ENCODE measurements at regions not wholly inside any gene's neighbourhood (a gene's known extent, or its start where the extent isn't known, plus 50 kb on each side); places are given as distances from the start of the nearest gene placed in this dataset.
"Not testable (repeated sequence)": the region's sequence is repeated elsewhere in the genome, so short reads cannot be mapped to it uniquely, and the experiment has no call there.

- no peak for DNase-seq (ENCODE audit: low spot score)
Observed at GRCh38 chr9:100639854-100640253, 62.0 kb downstream of the CAVIN4 start.

- no peak for DNase-seq (ENCODE audit: low spot score)
Observed at GRCh38 chr9:100640447-100641050, 62.7 kb downstream of the CAVIN4 start.

- DNase-seq (ENCODE audit: low spot score), result no peak
Observed at GRCh38 chr9:100641166-100641565, 63.3 kb downstream of the CAVIN4 start.

DNA sequence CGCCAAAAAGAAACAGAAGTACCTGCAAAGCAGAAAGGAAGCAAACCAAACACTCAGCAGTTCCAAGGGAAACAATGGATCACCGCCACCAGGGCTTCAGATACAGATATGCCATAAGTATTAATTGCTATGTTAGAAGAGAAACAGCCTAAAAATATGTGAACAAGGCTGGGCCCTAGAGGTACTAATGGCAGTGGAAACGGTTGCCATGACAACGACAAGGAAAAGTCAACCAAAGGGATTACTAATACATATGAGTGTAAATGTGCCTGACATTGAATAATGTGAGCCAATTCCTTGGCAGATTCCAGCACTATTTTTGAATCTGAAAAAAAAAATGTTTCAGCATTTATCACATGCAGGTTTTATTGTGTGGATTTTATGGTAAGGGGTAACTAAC is 75.0 kb downstream of the CAVIN4 start:
- no peak for DNase-seq (ENCODE audit: low spot score)

DNA sequence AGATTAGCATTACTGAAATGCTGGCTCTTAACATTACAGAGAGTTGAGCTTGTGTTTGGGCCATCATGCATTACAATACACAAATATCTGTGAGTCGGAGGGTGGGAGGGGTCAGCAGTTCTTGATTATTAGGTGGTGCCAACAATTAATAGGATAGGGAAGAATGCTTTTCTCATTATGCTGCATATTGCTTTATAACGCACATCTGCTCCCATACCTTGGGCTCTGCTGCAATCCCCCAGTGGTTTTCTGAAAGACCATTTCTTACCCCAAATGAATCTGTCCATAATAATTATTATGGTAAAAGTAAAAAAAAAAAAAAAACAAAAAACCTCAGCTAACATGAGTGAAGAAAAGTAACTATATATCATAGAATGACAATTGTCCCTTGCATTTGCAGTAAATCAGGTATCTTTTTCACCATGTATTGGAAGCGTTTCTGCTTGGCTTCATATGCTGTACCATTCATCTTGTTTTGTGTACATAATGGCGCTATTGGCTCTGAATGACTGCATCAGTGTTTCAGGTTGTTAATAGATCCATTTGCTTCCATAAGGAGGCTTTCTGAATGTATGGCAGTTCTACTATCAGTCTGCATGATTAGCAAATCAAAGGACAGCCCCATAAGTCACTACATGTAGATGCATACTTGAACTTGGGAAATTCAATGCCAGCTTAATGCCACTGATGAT is 75.9 kb downstream of the CAVIN4 start:
- DNase-seq (ENCODE audit: low spot score), result no peak

- DNase-seq (ENCODE audit: low spot score), result not testable (repeated sequence)
Observed at GRCh38 chr9:100656851-100657250, 79.0 kb downstream of the CAVIN4 start.

- no peak for DNase-seq (ENCODE audit: low spot score)
Observed at GRCh38 chr9:100661668-100662067, 83.8 kb downstream of the CAVIN4 start.

DNA sequence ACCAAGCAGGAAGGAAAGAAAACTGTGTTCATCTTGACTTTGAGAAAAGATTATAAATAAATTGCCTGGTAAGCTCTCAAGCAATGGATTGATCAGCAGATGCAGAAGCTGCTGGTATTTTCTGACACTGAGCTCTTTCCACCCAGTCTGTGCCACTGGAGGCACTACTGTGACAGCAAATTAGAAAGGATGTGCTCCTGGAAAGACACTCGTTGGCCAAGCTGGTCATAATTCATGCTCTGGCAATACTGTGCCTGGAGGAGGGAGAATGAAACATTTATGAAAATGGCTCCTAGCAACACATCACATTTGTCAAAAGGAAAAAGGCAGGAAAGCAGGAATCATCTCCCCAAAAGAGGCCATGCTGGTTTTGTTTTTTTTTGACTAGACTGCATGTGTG is 84.2 kb downstream of the CAVIN4 start:
- DNase-seq (ENCODE audit: low spot score), result no peak

- no peak for DNase-seq (ENCODE audit: low spot score)
Observed at GRCh38 chr9:100667448-100667847, 89.6 kb downstream of the CAVIN4 start.

DNA sequence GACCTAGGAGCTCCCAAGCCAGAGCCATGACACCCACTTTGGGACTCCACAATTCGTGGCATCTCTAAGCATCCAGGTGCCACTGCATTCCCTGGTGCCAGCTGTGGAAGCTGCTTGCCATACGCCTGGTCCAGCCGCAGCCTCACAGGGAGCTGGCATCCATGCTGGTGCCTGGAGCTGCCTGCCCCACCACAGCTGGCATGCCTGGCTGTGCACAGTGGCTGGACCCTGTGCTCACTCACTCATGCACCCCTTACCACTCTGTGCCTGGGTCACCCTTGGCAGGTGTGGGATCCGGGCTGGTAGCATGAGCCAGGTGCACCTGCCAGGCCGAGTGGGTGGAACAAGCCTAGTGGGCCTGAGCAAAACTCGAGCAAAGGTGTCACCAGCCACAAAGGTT is 90.1 kb downstream of the CAVIN4 start:
- DNase-seq (ENCODE audit: low spot score), result no peak

GRCh38 chr9:100669968-100670367 is 92.1 kb downstream of the CAVIN4 start:
- DNase-seq (ENCODE audit: low spot score), result no peak

- peak; percentile 65 for DNase-seq (ENCODE audit: low spot score)
Observed at GRCh38 chr9:100670719-100671118, 92.8 kb downstream of the CAVIN4 start.

DNA sequence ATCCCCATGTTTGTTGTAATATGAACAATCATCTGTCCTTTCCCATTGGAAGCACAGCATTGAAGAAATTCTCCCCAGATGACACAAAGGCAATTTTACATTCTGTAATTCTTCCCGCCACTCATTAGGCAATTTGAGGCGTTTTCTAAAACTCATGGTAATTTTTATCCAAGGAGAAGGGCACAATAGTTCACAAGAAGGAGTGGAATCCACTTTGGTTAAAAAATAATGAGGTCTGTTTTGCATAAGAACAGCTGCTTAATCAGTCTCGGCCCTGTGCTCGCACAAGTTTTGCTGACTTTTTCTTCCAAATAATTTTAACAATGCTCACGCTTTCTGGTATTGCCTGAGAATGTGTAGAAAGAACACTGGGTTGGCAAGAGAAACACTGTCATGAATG is 94.0 kb downstream of the CAVIN4 start:
- DNase-seq (ENCODE audit: low spot score), result no peak

DNA sequence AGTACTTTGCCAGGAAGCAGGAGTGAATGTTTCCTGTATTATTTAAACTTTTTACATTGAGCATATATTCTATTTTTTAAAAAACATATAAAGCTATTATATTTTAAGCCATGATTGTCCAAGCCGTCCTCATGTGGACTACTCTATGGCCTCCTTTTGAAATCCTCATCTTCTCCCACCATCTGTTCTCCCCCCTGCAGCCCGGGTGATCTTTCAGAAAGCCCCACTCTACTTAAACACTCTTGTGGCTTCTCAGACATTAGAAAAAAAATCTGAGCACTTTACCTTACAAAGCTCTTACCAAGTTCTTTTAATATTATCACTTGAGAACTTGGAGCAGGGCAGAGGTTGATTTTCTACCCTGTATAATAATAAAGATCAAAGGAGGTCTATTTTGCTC is 95.4 kb downstream of the CAVIN4 start:
- DNase-seq (ENCODE audit: low spot score), result no peak

- no peak for DNase-seq (ENCODE audit: low spot score)
Observed at GRCh38 chr9:100674419-100675122, 96.7 kb downstream of the CAVIN4 start.

- DNase-seq (ENCODE audit: low spot score), result no peak
Observed at GRCh38 chr9:100679834-100680233, 102.0 kb downstream of the CAVIN4 start.

DNA sequence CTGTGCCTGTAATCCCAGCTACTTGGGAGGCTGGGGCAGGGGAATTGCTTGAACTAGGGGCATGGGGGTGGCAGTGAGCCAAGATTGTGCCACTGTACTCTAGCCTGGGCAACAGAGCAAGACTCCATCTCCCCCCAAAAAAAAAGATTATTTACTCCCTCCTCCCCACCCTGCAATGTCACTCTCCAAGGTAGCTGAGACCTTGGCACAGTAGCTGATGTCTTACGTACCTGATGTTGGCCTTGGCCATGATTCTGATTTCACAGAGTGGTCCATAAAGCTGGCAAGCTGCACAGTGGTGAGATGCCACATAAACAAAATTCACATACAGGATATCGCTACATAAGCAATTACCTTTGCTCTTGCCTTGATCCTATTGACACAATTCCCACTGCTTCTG is 108.5 kb downstream of the CAVIN4 start:
- no peak for DNase-seq (ENCODE audit: low spot score)

DNA sequence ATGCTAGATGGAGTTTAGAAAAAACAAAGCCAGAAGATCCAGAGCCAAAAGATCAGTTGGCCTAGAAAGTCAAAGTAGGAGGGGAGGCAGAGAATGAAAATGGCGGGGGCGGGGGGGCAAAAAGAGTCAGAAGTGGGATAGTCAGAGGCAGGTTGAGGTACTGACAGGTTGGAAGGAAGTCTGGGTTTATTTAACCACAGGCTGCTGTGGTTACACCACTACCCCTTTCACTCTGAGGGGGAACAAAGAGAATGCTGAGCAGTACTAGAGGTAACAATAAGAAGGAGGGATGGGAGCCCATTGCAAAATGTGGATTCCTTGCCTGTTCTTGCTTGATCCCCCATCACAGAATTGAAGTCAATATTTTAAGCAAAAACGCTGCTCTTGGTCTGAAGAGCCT is 111.8 kb downstream of the CAVIN4 start:
- DNase-seq (ENCODE audit: low spot score), result no peak

DNA sequence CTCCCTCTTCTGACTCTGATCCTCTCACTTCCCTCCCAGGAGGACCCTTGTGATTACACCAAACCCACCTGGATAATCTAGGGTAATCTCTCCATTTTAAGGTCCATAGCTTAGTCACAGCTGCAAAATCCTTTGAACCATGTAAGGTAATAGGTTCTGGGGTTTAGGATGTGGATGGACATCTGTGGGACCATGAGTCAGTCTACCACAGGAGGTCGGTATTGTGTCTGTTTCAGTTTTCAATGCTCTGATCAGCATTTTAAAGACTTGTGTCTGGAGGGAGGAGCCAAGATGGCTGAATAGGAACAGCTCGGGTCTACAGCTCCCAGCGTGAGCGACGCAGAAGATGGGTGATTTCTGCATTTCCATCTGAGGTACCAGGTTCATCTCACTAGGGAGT is 112.6 kb downstream of the CAVIN4 start:
- DNase-seq (ENCODE audit: low spot score), result no peak

DNA sequence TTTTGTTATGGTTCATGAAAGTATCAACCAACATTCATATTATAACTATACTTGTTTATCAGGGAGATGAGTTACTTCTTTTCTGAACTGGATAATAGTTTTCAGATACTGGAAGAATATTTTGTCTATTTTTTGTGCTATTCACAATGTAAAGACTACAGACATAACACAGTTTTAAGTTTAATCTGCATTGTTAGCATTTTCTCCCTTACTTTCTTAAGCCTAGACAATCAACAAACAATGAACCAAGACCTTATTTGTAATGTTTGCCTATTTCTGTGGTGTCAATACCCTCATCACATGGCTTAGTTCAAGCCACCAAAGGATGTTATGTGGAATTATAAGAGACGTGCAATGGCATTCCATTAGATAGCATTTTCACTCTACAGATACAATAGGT is 119.5 kb downstream of the CAVIN4 start:
- no peak for DNase-seq (ENCODE audit: low spot score)

GRCh38 chr9:100698945-100699344 is 121.1 kb downstream of the CAVIN4 start:
- DNase-seq (ENCODE audit: low spot score), result no peak

DNA sequence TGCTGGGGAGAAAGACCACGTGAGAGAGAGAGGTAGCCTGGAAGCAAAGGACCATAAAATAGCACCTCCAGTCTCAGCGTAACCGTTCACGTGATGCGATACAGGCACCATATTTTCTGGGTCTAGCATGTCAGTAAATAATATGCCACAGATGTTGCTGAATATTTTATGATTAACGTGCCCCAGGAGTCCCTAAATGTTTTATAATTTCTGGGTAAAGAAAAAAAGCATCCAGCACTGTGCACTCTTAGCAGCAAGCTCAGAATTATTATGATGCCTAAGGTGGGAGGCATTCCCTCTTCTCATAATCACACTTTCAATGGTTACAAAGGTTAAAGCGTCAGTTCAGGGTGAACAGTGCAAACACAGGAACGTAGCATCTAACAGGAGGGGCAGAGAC is 121.8 kb downstream of the CAVIN4 start:
- no peak for DNase-seq (ENCODE audit: low spot score)

DNA sequence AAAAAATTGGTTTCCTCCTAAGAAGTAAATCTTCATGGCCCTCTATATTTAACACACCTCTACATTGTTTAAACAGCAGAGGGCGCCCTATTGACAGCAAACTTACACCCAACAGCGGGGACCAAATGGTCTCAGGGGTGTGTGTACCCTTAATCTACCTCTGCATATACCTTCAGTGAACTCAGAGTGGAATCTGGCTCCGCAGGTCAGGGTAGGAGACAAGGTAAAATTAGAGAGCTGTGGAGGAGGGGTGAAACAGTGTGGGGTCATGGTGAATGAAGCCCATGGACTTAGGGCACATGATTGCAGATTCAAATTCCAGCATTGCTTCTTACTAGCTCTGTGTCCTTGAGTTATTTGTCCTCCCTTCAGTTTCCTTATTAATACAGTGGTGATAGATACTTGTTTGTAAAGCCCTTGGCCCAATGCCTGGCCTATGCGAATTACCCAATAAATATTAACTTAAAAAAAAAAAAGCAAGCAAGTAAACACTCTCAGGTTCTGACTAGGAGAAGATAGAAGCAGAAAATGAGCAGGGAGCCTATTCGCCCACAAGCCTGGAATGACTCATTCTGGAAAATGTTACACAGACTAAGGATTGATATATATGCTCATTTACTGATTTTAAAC is 122.9 kb downstream of the CAVIN4 start:
- peak; percentile 35 for DNase-seq (ENCODE audit: low spot score)
